Suppressor macrophage (primary cell): ENCODE measurements at regions not wholly inside any gene's neighbourhood (a gene's known extent, or its start where the extent isn't known, plus 50 kb on each side); places are given as distances from the start of the nearest gene placed in this dataset.
A peak's percentile ranks its signal among the peaks of the same experiment; 100 is the strongest.

Experiments used
- DNase-seq, 4 experiments: peaks; one replicate each; pipeline ENCODE4 v3.0.0-alpha.2; 2020 to 2022

GRCh38 chr2:48912110-48912509 lies 156.6 kb upstream of the LHCGR start:
- DNase-seq = no peak

GRCh38 chr2:48910961-48911360 lies 155.4 kb upstream of the LHCGR start:
- DNase-seq = no peak

- DNase-seq = peak in 3 of 4 experiments; percentile 2 to 12 (median 5)
Measured at GRCh38 chr2:48906633-48907032, 151.1 kb upstream of the LHCGR start.

GRCh38 chr2:48905696-48906095 lies 150.2 kb upstream of the LHCGR start:
- peak; percentile 1 to 24 (median 10) for DNase-seq

- no peak for DNase-seq
Measured at GRCh38 chr2:48902521-48902920, 147.0 kb upstream of the LHCGR start.

DNA sequence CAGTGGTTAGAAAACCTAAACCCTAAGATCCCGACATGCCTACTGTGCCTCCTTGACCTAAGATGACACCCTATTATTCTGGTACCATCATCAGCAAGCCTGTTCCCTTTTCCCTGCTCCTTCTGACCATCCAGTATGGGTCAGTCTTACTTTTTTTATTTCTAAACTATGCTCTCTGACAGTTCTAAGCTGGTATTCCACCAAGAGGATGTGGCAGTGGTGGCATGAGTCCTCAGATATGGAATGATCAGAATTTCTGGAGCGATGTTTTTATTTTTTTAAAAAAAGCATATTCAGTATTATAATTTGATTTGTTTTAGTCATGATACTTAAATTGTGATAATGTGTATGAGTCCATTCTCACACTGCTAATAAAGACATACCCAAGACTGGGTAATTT lies 145.9 kb upstream of the LHCGR start:
- no peak for DNase-seq

DNA sequence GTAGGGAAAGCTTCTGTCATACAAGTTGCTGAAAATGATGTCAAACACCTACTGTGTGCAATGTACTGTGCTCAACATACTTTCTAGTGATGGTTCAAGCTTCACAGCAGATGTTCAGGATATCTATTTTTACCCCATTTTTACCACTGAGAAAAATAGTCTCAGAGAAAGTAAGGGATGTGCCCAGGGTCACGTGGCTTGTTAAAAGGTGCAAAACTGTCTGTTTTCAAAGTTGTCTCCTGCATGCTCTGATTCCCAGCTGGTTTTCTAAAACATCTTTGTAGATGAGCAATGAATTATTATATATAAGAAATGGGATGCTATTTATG lies 145.5 kb upstream of the LHCGR start:
- no peak for DNase-seq

- DNase-seq = no peak
Measured at GRCh38 chr2:48900321-48901014, 144.9 kb upstream of the LHCGR start.

DNA sequence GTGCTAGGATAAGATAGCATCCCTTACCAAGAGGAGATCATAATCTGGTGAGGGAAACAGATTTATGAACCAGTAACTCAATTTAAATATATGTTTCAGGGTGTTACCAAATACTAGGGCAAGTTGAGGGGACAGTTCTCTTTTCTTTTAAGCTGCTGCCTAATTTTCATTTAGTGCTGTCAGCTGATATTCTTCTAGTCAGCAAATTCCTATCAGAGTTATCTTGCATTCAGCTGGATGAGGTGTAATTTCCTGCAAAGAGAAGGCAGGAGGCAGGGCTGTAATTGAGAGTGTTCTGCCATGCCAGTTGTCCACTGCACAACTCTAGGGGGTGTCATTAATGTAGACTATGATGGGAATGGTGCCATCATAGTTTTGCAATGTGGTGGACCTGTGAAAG lies 141.3 kb upstream of the LHCGR start:
- DNase-seq = no peak

- no peak for DNase-seq
Measured at GRCh38 chr2:48890454-48891131, 135.1 kb upstream of the LHCGR start.

GRCh38 chr2:48888066-48888465 lies 132.5 kb upstream of the LHCGR start:
- DNase-seq = no peak

- DNase-seq = no peak
Measured at GRCh38 chr2:48886919-48887318, 131.4 kb upstream of the LHCGR start.

DNA sequence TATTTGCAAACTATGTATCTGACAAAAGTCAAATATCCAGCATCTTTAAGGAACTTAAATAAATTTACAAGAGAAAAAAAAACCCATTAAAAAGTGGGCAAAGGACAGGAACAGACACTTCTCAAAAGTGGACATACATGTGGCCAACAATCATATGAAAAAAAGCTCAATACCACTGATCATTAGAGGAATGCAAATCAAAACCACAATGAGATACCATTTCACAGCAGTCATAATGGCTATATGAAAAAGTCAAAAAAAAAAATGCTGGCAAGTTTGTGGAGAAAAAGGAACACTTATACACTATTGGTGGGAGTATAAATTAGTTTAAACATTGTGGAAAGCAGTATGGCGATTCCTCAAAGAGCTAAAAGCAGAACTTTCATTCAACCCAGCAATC lies 130.3 kb upstream of the LHCGR start:
- DNase-seq = no peak

GRCh38 chr2:48883661-48884060 lies 128.1 kb upstream of the LHCGR start:
- no peak for DNase-seq

GRCh38 chr2:48874282-48874681 lies 118.8 kb upstream of the LHCGR start:
- DNase-seq = no peak

- no peak for DNase-seq
Measured at GRCh38 chr2:48873666-48874065, 118.1 kb upstream of the LHCGR start.

GRCh38 chr2:48870942-48871341 lies 115.4 kb upstream of the LHCGR start:
- no peak for DNase-seq

- DNase-seq = no peak
Measured at GRCh38 chr2:48870503-48870902, 115.0 kb upstream of the LHCGR start.

GRCh38 chr2:48865704-48866103 lies 110.2 kb upstream of the LHCGR start:
- no peak for DNase-seq

DNA sequence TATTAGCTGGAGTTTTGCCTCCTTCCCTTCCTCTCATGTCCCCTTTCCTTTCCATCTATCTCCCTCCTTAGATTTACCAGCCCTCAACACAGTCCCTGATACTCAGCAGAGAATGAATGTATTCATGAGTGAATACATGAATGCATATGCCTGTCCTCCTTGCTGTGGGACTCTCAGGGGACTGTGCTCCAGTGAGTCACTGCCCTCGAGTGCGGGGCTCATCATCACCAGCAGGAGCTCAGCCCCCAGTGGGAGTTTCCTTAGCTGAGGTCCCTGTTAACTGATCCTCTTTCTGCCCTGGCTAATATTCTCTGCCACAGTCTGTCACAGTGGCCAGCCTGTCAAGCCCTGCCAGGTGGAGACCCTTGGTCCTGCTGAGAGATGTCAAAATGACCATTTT lies 104.9 kb upstream of the LHCGR start:
- no peak for DNase-seq

GRCh38 chr2:48856657-48857056 lies 101.1 kb upstream of the LHCGR start:
- no peak for DNase-seq

DNA sequence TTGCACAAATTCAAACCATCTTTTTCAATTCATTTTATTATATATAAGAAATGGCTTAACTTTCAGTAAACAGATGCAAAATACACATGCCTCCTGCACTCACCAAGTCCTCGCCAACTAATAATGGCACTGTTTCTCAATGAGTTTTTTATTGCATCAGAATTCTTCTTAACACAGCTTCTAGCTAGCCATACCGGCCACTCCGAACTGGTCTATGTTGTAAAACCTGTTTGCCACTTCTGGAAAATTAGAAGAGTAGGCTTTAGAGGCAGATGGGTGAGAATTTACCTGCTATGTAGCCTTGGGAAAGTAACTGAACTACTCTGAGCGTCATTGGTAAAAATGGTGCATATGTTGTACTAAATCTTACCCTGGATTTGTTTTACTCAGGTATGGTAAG lies 100.6 kb upstream of the LHCGR start:
- no peak for DNase-seq

GRCh38 chr2:48855142-48855541 lies 99.6 kb upstream of the LHCGR start:
- DNase-seq = no peak

- no peak for DNase-seq
Measured at GRCh38 chr2:48854681-48855080, 99.2 kb upstream of the LHCGR start.

- no peak for DNase-seq
Measured at GRCh38 chr2:48852938-48853337, 97.4 kb upstream of the LHCGR start.
